Endothelial cell of umbilical vein (primary cell): ENCODE measurements at regions not wholly inside any gene's neighbourhood (a gene's known extent, or its start where the extent isn't known, plus 50 kb on each side); places are given as distances from the start of the nearest gene placed in this dataset.

Experiments
- BruUV-seq: library from RNA; stranded (reverse); fragments of 400-500 nt; replicated peaks from 2 replicates; lab custom pipeline; 2021; lab: Mats Ljungman, UMichigan
- CTCF ChIA-PET: fragments of 300-600, 350-600 bp; sonication (Branson Sonifier 250); formaldehyde crosslinking; loops from one replicate; lab custom pipeline; 2021; ENCODE audit warnings: antibody characterized with exemption, inconsistent platforms; lab: Charles Lee
- POLR2A ChIA-PET: fragments of 300-600, 350-600 bp; sonication (Branson Sonifier 250); formaldehyde crosslinking; loops from one replicate; lab custom pipeline; 2021; ENCODE audit warnings: antibody characterized with exemption, inconsistent platforms; lab: Charles Lee
- DNase-seq: peaks from one replicate; pipeline ENCODE4 v3.0.0-alpha.2; 2011; ENCODE audit warnings: low read depth, low spot score
- FAIRE-seq: peaks from 2 replicates; lab custom pipeline; 2011; peaks lifted over from hg19 to GRCh38; lab: Jason Lieb, UNC
- H2AFZ ChIP-seq: 2 replicates; pipeline ENCODE4 v1.6.0; 2012; ENCODE audit warnings: low read depth, low read length, control low read depth, inconsistent platforms
- H3K27ac ChIP-seq: 2 replicates; pipeline ENCODE4 v1.5.1; 2011; ENCODE audit warnings: low read depth, mild to moderate bottlenecking, control low read depth, low read length, moderate library complexity; ENCODE audit not compliant: insufficient read depth
- H3K27me3 ChIP-seq, 2 experiments: 2 replicates each; pipeline versions ENCODE4 v1.6.0 to v1.6.1; 2011; ENCODE audit warnings: low read length in 2 of 2, mixed read lengths in 1 of 2; ENCODE audit not compliant: control insufficient read depth in 2 of 2, insufficient read depth in 2 of 2
- H3K36me3 ChIP-seq, 2 experiments: 2 replicates in 1 of 2; 3 replicates in 1 of 2; pipeline ENCODE4 v1.5.1; 2011; ENCODE audit warnings: low read length in 2 of 2, mild to moderate bottlenecking in 1 of 2, moderate library complexity in 1 of 2; ENCODE audit not compliant: control insufficient read depth in 2 of 2, insufficient read depth in 2 of 2; ENCODE audit errors: extremely low read depth in 1 of 2
- H3K4me1 ChIP-seq: 3 replicates; pipeline ENCODE4 v1.5.1; 2011; ENCODE audit warnings: mild to moderate bottlenecking, low read length; ENCODE audit not compliant: control insufficient read depth, insufficient read depth; ENCODE audit errors: extremely low read depth
- H3K4me2 ChIP-seq: 2 replicates; pipeline ENCODE4 v1.6.1; 2011; ENCODE audit warnings: low read length, control low read depth, mixed read lengths; ENCODE audit not compliant: insufficient read depth
- H3K4me3 ChIP-seq, 3 experiments: fragments of 200-600 bp in 1 of 3; sonication (generic), shearing (Covaris generic) in 1 of 3; replicated peaks in 1 of 3; 2 replicates each; pipeline ENCODE4 v1.5.1; 2011 to 2016; ENCODE audit warnings: control low read depth in 3 of 3, low read length in 3 of 3, mild to moderate bottlenecking in 2 of 3, inconsistent platforms in 1 of 3, low read depth in 1 of 3, moderate library complexity in 1 of 3; ENCODE audit not compliant: insufficient read depth in 1 of 3
- H3K79me2 ChIP-seq: 2 replicates; pipeline ENCODE4 v1.6.0; 2012; ENCODE audit warnings: low read length, inconsistent platforms; ENCODE audit not compliant: control insufficient read depth, insufficient read depth
- H3K9ac ChIP-seq: replicated peaks from 2 replicates; pipeline ENCODE3; 2011; ENCODE audit warnings: low read length, control low read depth; ENCODE audit not compliant: insufficient read depth; ENCODE audit errors: extremely low read depth
- H3K9me1 ChIP-seq: replicated peaks from 3 replicates; pipeline ENCODE4 v1.6.0; 2011; ENCODE audit warnings: mild to moderate bottlenecking, low read length; ENCODE audit not compliant: control insufficient read depth, insufficient read depth; ENCODE audit errors: extremely low read depth
- H3K9me3 ChIP-seq: replicated peaks from 2 replicates; pipeline ENCODE4 v1.5.1; 2012; ENCODE audit warnings: low read length, inconsistent platforms; ENCODE audit not compliant: control insufficient read depth, insufficient read depth
- H4K20me1 ChIP-seq: replicated peaks from 2 replicates; pipeline ENCODE3; 2011; ENCODE audit warnings: mild to moderate bottlenecking, low read length; ENCODE audit not compliant: control insufficient read depth, insufficient read depth; ENCODE audit errors: extremely low read depth
- CTCF ChIP-seq, 2 donors: IDR thresholded peaks; 1 replicate in 1 of 2; 2 replicates in 1 of 2; pipeline ENCODE4 v1.5.1; 2011; ENCODE audit warnings: low read length in 2 of 2, mild to moderate bottlenecking in 2 of 2, moderate library complexity in 2 of 2, control low read depth in 1 of 2, inconsistent platforms in 1 of 2, low read depth in 1 of 2; ENCODE audit not compliant: insufficient read depth in 1 of 2; ENCODE audit errors: extremely low read depth in 1 of 2
- EZH2 ChIP-seq: IDR thresholded peaks from 2 replicates; pipeline ENCODE4 v1.6.1; 2012; ENCODE audit warnings: borderline replicate concordance, low read depth, mild to moderate bottlenecking, moderate library complexity, low read length, inconsistent platforms; ENCODE audit not compliant: severe bottlenecking
- FOS ChIP-seq: IDR thresholded peaks from 2 replicates; pipeline ENCODE4 v1.6.1; 2011; ENCODE audit warnings: mild to moderate bottlenecking, low read length, moderate library complexity, borderline replicate concordance; ENCODE audit not compliant: insufficient read depth
- GATA2 ChIP-seq: IDR thresholded peaks from 2 replicates; pipeline ENCODE4 v1.7.0; 2011; ENCODE audit warnings: low read depth, mild to moderate bottlenecking, moderate library complexity, mixed read lengths, low read length; ENCODE audit not compliant: insufficient read length, insufficient read depth
- JUN ChIP-seq: IDR thresholded peaks from 2 replicates; pipeline ENCODE4 v1.6.1; 2011; ENCODE audit warnings: borderline replicate concordance, low read depth; ENCODE audit not compliant: insufficient read length, insufficient read depth
- MAX ChIP-seq: IDR thresholded peaks from 2 replicates; pipeline ENCODE4 v1.6.1; 2011; ENCODE audit not compliant: insufficient read depth, insufficient read length
- MYC ChIP-seq: IDR thresholded peaks from one replicate; pipeline ENCODE4 v1.6.1; 2011; ENCODE audit warnings: mild to moderate bottlenecking, low read depth, low read length
- POLR2A ChIP-seq: IDR thresholded peaks from 2 replicates; pipeline ENCODE4 v1.6.1; 2012; ENCODE audit warnings: low read depth, mild to moderate bottlenecking, control low read depth, low read length
- POLR2AphosphoS5 ChIP-seq: IDR thresholded peaks from 2 replicates; pipeline ENCODE4 v1.6.1; 2012; ENCODE audit warnings: low read depth, mild to moderate bottlenecking, control low read depth, low read length, moderate library complexity; ENCODE audit not compliant: insufficient read depth
- dilution Hi-C: fragments of 300-500 bp; cut with MboI; formaldehyde crosslinking; loops from one replicate; pipeline ENCODE4 v1.15.0; 2019; ENCODE audit warnings: low sequenced_read_pairs; ENCODE audit not compliant: extremely low pct_ligation_motif_present
- intact Hi-C: fragments of 100-400 bp; cut with micrococcal nuclease; formaldehyde crosslinking; loops from one replicate; pipeline ENCODE4 v1.10.0; 2022

- no TSS peak for BruUV-seq
These were observed 930.5 kb downstream of the ADGRL3 start for GRCh38 chr4:62130637-62131036.

More at GRCh38 chr4:62130637-62131036, 930.5 kb downstream of the ADGRL3 start:
- no peaks in the 10 kb centered on the region for H4K20me1 ChIP-seq
- POLR2A ChIA-PET = no interaction called here
- dilution Hi-C loops = no loop called here
- H3K9me3 ChIP-seq = peaks cover 4% of the 10 kb centered on the region
- no peaks in the 10 kb centered on the region for H3K9me1 ChIP-seq
- H3K9ac ChIP-seq = no peak overlapping the region
- H3K27ac ChIP-seq = no peak overlapping the region
- H3K4me3 ChIP-seq = no peak overlapping the region
- H3K4me1 ChIP-seq = no peaks in the 10 kb centered on the region
- TF ChIP-seq JUN (no peak), GATA2 (no peak), EZH2 (no peak), MYC (no peak), POLR2A (no peak), MAX (no peak), CTCF (IDR thresholded peaks at IDR 0.05; ENCODE audit: extremely low read depth in 1 of 2, insufficient read depth in 1 of 2, low read depth in 1 of 2, low read length in 2 of 2) (no peak), FOS (no peak), POLR2AphosphoS5 (no peak)
- no peaks in the 10 kb centered on the region for H3K27me3 ChIP-seq
- CTCF ChIA-PET = no interaction called here
- no peak overlapping the region for H3K4me2 ChIP-seq
- H3K36me3 ChIP-seq = no peaks in the 10 kb centered on the region
- H2AFZ ChIP-seq = no peak overlapping the region
- DNase-seq (no peak), FAIRE-seq (no peak)
- intact Hi-C loops = no loop called here
- no peaks in the 10 kb centered on the region for H3K79me2 ChIP-seq
